B cell (primary cell): ENCODE measurements at regions not wholly inside any gene's neighbourhood (a gene's known extent, or its start where the extent isn't known, plus 50 kb on each side); places are given as distances from the start of the nearest gene placed in this dataset.

ENCODE experiments used
- CTCF ChIP-seq: fragments of 200-600 bp; IDR thresholded peaks from one replicate; pipeline ENCODE4 v1.8.0; 2022; ENCODE audit warnings: antibody characterized with exemption, mild to moderate bottlenecking
- EZH2 ChIP-seq: IDR thresholded peaks from 2 replicates; pipeline ENCODE4 v1.6.1; 2012; ENCODE audit warnings: borderline replicate concordance, low read depth, mild to moderate bottlenecking, moderate library complexity, low read length; ENCODE audit not compliant: insufficient read depth, poor library complexity, severe bottlenecking

- no peak for TF ChIP-seq CTCF
- no peak for TF ChIP-seq EZH2
These were observed 684.5 kb downstream of the GATA3 start for GRCh38 chr10:8738987-8739386.
